Endodermal cell (in vitro differentiated cells): ENCODE measurements at regions not wholly inside any gene's neighbourhood (a gene's known extent, or its start where the extent isn't known, plus 50 kb on each side); places are given as distances from the start of the nearest gene placed in this dataset.

Experiments used
- DNase-seq: peaks from one replicate; pipeline ENCODE4 v3.0.0-alpha.2; 2017
- H3K27ac ChIP-seq: 2 replicates; pipeline ENCODE4 v1.5.1; 2013; ENCODE audit warnings: mild to moderate bottlenecking, low read depth, low read length, moderate library complexity
- H3K27me3 ChIP-seq: 2 replicates; pipeline ENCODE4 v1.6.1; 2013; ENCODE audit warnings: mild to moderate bottlenecking, low read length, moderate library complexity; ENCODE audit not compliant: insufficient read depth, control insufficient read depth, poor library complexity, severe bottlenecking
- H3K36me3 ChIP-seq: 2 replicates; pipeline ENCODE4 v1.7.0; 2013; ENCODE audit warnings: mild to moderate bottlenecking, low read length, moderate library complexity; ENCODE audit not compliant: control insufficient read depth, insufficient read depth
- H3K4me1 ChIP-seq: one replicate; pipeline ENCODE4 v1.7.0; 2013; ENCODE audit warnings: low read length; ENCODE audit not compliant: control insufficient read depth, insufficient read depth
- H3K4me3 ChIP-seq: 2 replicates; pipeline ENCODE4 v1.5.1; 2013; ENCODE audit warnings: mild to moderate bottlenecking, low read length, moderate library complexity
- H3K9ac ChIP-seq: 2 replicates; pipeline ENCODE4 v1.6.1; 2013; ENCODE audit warnings: mild to moderate bottlenecking, low read length, moderate library complexity; ENCODE audit not compliant: poor library complexity, severe bottlenecking; ENCODE audit errors: extremely low read depth
- H3K9me3 ChIP-seq: 2 replicates; pipeline ENCODE4 v1.6.1; 2013; ENCODE audit warnings: mild to moderate bottlenecking, low read length, moderate library complexity; ENCODE audit not compliant: control insufficient read depth
- H3K27ac Mint-ChIP-seq: 2 replicates; pipeline ENCODE4 v1.8.0; 2020; ENCODE audit warnings: mixed read lengths
- H3K27me3 Mint-ChIP-seq: 2 replicates; pipeline ENCODE4 v1.8.0; 2021; ENCODE audit warnings: mild to moderate bottlenecking, mixed read lengths; ENCODE audit not compliant: insufficient read depth
- H3K36me3 Mint-ChIP-seq: 2 replicates; pipeline ENCODE4 v1.8.0; 2020; ENCODE audit warnings: low read depth, mixed read lengths
- H3K4me1 Mint-ChIP-seq: 2 replicates; pipeline ENCODE4 v1.8.0; 2020; ENCODE audit warnings: mixed read lengths
- H3K4me3 Mint-ChIP-seq: 2 replicates; pipeline ENCODE4 v1.8.0; 2020; ENCODE audit warnings: mild to moderate bottlenecking, moderate library complexity, mixed read lengths
- H3K9me3 Mint-ChIP-seq: 2 replicates; pipeline ENCODE4 v1.8.0; 2020; ENCODE audit warnings: mild to moderate bottlenecking, mixed read lengths
- WGBS, 2 experiments: methylation state at CpG; one replicate each; pipeline versions ENCODE4 v1.1.5 to v1.1.7; 2013; ENCODE audit warnings: missing lambda C conversion rate in 2 of 2, mixed read lengths in 1 of 2; ENCODE audit not compliant: insufficient coverage in 1 of 2, insufficient read length in 1 of 2; 5-methylcytosine and 5-hydroxymethylcytosine counted together
- TF ChIP-seq, protein P1 (sequence below): fragments of 200-600 bp; sonication (generic); conservative IDR thresholded peaks from 2 replicates; pipeline ENCODE4 v1.5.0; 2021; ENCODE audit warnings: antibody characterized with exemption, mild to moderate bottlenecking

DNA sequence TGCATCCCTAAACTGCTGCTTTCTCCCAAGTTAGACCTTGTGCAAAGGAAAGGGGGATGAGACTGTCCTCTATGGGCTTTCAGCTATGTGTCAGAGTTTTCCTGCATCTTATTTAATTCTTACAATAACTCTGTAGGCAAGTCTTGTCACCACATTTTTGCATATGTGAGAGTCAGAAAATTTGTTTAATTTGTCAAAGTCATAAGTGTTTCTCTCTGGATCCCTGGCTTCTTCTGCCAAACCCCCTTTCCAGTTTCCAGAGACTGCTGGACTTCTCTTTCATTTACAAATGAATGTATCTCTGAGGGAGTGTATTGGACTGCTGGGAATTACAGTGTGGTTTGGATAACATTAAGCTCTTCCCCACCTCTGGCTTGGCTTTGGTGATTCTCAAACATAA, 877.6 kb upstream of the SEL1L start:
- TF ChIP-seq, protein P1, sequence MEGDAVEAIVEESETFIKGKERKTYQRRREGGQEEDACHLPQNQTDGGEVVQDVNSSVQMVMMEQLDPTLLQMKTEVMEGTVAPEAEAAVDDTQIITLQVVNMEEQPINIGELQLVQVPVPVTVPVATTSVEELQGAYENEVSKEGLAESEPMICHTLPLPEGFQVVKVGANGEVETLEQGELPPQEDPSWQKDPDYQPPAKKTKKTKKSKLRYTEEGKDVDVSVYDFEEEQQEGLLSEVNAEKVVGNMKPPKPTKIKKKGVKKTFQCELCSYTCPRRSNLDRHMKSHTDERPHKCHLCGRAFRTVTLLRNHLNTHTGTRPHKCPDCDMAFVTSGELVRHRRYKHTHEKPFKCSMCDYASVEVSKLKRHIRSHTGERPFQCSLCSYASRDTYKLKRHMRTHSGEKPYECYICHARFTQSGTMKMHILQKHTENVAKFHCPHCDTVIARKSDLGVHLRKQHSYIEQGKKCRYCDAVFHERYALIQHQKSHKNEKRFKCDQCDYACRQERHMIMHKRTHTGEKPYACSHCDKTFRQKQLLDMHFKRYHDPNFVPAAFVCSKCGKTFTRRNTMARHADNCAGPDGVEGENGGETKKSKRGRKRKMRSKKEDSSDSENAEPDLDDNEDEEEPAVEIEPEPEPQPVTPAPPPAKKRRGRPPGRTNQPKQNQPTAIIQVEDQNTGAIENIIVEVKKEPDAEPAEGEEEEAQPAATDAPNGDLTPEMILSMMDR, result no peak
- peaks cover 3% of the 10 kb centered on the region for H3K9me3 Mint-ChIP-seq
- H3K27me3 Mint-ChIP-seq, result no peaks in the 10 kb centered on the region
- H3K4me3 Mint-ChIP-seq, result no peak overlapping the region
- Histone ChIP-seq H3K36me3 (no peaks in the 10 kb centered on the region), H3K9me3 (no peaks in the 10 kb centered on the region), H3K9ac (no peak overlapping the region), H3K27ac (no peak overlapping the region), H3K4me1 (no peaks in the 10 kb centered on the region), H3K27me3 (no peaks in the 10 kb centered on the region), H3K4me3 (no peak overlapping the region)
- H3K36me3 Mint-ChIP-seq, result no peaks in the 10 kb centered on the region
- H3K27ac Mint-ChIP-seq, result no peak overlapping the region
- DNase-seq, result no peak
- H3K4me1 Mint-ChIP-seq, result peaks cover 13% of the 10 kb centered on the region

DNA sequence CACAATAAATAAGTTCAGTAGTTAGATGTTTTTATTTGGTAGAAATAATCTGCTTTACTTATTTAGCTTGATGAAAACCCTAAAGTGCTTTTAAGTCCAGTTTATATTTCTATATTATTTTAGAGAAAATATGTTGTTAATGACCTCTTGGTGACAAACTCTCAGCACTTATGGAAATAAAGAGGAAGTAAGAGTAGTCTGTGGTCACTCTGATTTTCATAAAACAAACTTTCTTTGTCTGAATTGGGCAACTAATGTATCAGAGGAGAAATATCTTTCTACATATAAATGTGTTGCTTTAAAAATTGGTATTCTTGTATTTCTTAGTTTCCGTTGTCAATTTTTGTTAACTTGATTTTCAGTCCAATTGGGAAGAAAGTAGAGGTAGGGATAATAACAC, 878.9 kb upstream of the SEL1L start:
- WGBS, 2 experiments, result 100% methylated on average over 1 of the region's 1 CpG; no CpG with 5 or more reads in 1 of the 2 experiments
- H3K9me3 Mint-ChIP-seq, result peaks cover 3% of the 10 kb centered on the region
- no peaks in the 10 kb centered on the region for H3K27me3 Mint-ChIP-seq
- Histone ChIP-seq H3K9ac (no peak overlapping the region), H3K27me3 (no peaks in the 10 kb centered on the region), H3K36me3 (no peaks in the 10 kb centered on the region), H3K27ac (no peak overlapping the region), H3K4me1 (no peaks in the 10 kb centered on the region), H3K4me3 (no peak overlapping the region), H3K9me3 (peaks cover under 1% of the 10 kb centered on the region)
- no peak overlapping the region for H3K27ac Mint-ChIP-seq
- H3K4me1 Mint-ChIP-seq, result peaks cover 13% of the 10 kb centered on the region
- H3K36me3 Mint-ChIP-seq, result no peaks in the 10 kb centered on the region
- no peak for DNase-seq
- no peak overlapping the region for H3K4me3 Mint-ChIP-seq
- TF ChIP-seq, protein P1, result no peak

DNA sequence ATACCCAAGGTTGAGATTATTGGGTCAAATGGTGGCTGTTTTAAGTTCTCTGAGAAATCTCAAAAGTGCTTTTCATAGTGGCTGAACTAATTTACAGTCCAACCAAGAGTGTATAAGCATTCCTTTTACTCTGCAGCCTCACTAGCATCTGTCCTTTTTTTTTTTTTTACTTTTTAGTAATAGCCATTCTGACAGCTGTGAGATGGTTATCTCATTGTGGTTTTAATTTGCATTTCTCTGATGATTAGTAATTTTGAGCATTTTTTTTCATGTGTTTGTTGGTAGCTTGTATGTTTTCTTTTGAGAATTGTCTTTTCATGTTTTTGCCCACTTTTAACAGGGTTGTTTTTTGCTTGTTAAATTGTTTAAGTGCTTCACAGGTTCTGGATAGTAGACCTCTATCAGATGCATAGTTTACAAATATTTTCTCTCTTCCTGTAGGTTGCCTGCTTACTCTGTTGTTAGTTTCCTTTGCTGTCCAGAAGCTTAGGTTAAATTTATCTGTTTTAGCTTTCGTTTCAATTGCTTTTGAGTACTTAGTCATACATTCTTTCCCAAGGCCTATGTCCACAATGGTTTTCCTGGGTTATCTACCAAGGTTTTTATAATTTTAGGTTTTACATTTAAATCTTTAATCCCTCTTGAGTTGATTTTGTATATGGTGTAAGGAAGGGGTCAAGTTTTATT, 881.3 kb upstream of the SEL1L start:
- Mint-ChIP-seq H3K4me1 (peaks cover 14% of the 10 kb centered on the region), H3K27ac (no peak overlapping the region), H3K9me3 (peaks cover 20% of the 10 kb centered on the region), H3K4me3 (no peak overlapping the region), H3K27me3 (no peaks in the 10 kb centered on the region), H3K36me3 (peaks cover 2% of the 10 kb centered on the region)
- H3K27me3 ChIP-seq, result no peaks in the 10 kb centered on the region
- TF ChIP-seq, protein P1, result no peak
- no peak for DNase-seq
- H3K4me1 ChIP-seq, result no peaks in the 10 kb centered on the region
- H3K4me3 ChIP-seq, result no peak overlapping the region
- H3K36me3 ChIP-seq, result no peaks in the 10 kb centered on the region
- no peak overlapping the region for H3K27ac ChIP-seq
- 88 to 100% methylated on average over 1 of the region's 1 CpG for WGBS, 2 experiments
- H3K9ac ChIP-seq, result no peak overlapping the region
- H3K9me3 ChIP-seq, result peaks cover 20% of the 10 kb centered on the region
